PC-3 (cell line): ENCODE measurements at regions not wholly inside any gene's neighbourhood (a gene's known extent, or its start where the extent isn't known, plus 50 kb on each side); places are given as distances from the start of the nearest gene placed in this dataset.

ENCODE experiments used
- ATAC-seq: fragments of 200-7000 bp; cut with Tn5 transposase; 2 replicates; pipeline ENCODE4 v1.9.1; 2020; ENCODE audit warnings: mild to moderate bottlenecking, moderate library complexity
- BruUV-seq: library from RNA; stranded (reverse); fragments of 400-500 nt; replicated peaks from 2 replicates; lab custom pipeline; 2021; lab: Mats Ljungman, UMichigan
- CTCF ChIA-PET: fragments of 300-600 bp; sonication (Branson Sonifier 250); formaldehyde crosslinking; loops from one replicate; lab custom pipeline; 2022; ENCODE audit warnings: antibody characterized with exemption; lab: Charles Lee
- POLR2A ChIA-PET: fragments of 300-600 bp; sonication (Branson Sonifier 250); formaldehyde crosslinking; loops from one replicate; lab custom pipeline; 2022; ENCODE audit warnings: antibody characterized with exemption; ENCODE audit not compliant: unreplicated experiment; lab: Charles Lee
- DNase-seq: peaks from one replicate; pipeline ENCODE4 v3.0.0-alpha.2; 2015
- H2AFZ ChIP-seq: fragments of 300-600 bp; sonication (generic); 2 replicates; pipeline ENCODE4 v1.6.0; 2016; ENCODE audit warnings: antibody characterized with exemption, low read length
- H3F3A ChIP-seq: fragments of 300-600 bp; sonication (generic); one replicate; pipeline ENCODE4 v1.6.0; 2017; ENCODE audit warnings: antibody characterized with exemption, low read length, control low read depth, mild to moderate bottlenecking; ENCODE audit not compliant: unreplicated experiment
- H3K27ac ChIP-seq: fragments of 300-600 bp; sonication (generic); 2 replicates; pipeline ENCODE4 v1.5.1; 2016; ENCODE audit warnings: mild to moderate bottlenecking, low read length
- H3K27me3 ChIP-seq: fragments of 300-600 bp; sonication (generic); 2 replicates; pipeline ENCODE4 v1.6.1; 2016; ENCODE audit warnings: low read length, mixed read lengths
- H3K36me3 ChIP-seq: fragments of 300-600 bp; sonication (generic); 2 replicates; pipeline ENCODE4 v1.6.1; 2016; ENCODE audit warnings: low read depth, mixed run types, low read length, mixed read lengths
- H3K4me1 ChIP-seq: fragments of 300-600 bp; sonication (generic); 2 replicates; pipeline ENCODE4 v1.5.1; 2016; ENCODE audit warnings: low read length; ENCODE audit not compliant: insufficient read depth
- H3K4me2 ChIP-seq: fragments of 300-600 bp; sonication (generic); 2 replicates; pipeline ENCODE4 v1.6.0; 2016; ENCODE audit warnings: low read length
- H3K4me3 ChIP-seq: fragments of 300-600 bp; sonication (generic); 2 replicates; pipeline ENCODE4 v1.5.1; 2016; ENCODE audit warnings: mild to moderate bottlenecking, low read length, mixed read lengths
- H3K79me2 ChIP-seq: fragments of 300-600 bp; sonication (generic); 2 replicates; pipeline ENCODE4 v1.6.1; 2017; ENCODE audit warnings: low read length, mixed read lengths
- H3K9ac ChIP-seq: fragments of 300-600 bp; sonication (generic); 2 replicates; pipeline ENCODE4 v1.6.0; 2016; ENCODE audit warnings: mild to moderate bottlenecking, low read length
- H3K9me2 ChIP-seq: fragments of 300-600 bp; sonication (generic); replicated peaks from 2 replicates; pipeline ENCODE4 v1.6.1; 2016; ENCODE audit warnings: mixed run types, low read length, mixed read lengths
- H3K9me3 ChIP-seq: fragments of 300-600 bp; sonication (generic); 2 replicates; pipeline ENCODE4 v1.6.1; 2016; ENCODE audit warnings: low read length, mixed read lengths
- H4K20me1 ChIP-seq: fragments of 300-600 bp; sonication (generic); 2 replicates; pipeline ENCODE4 v1.6.1; 2016; ENCODE audit warnings: low read length, mixed read lengths
- CTCF ChIP-seq: fragments of 300-600 bp; sonication (generic); conservative IDR thresholded peaks from 2 replicates; pipeline ENCODE4 v1.5.1; 2017; ENCODE audit warnings: antibody characterized with exemption, low read depth, mild to moderate bottlenecking, low read length
- EZH2 ChIP-seq: fragments of 300-600 bp; sonication (generic); IDR thresholded peaks from one replicate; pipeline ENCODE4 v1.6.1; 2017; ENCODE audit warnings: antibody characterized with exemption, mild to moderate bottlenecking, low read length; ENCODE audit not compliant: unreplicated experiment
- EZH2phosphoT487 ChIP-seq: fragments of 300-600 bp; sonication (generic); IDR thresholded peaks from 2 replicates; pipeline ENCODE4 v1.6.1; 2018; ENCODE audit warnings: mild to moderate bottlenecking, antibody characterized with exemption, low read length, borderline replicate concordance
- intact Hi-C: fragments of 100-400 bp; cut with micrococcal nuclease; formaldehyde crosslinking; loops from 2 replicates; pipeline ENCODE4 v1.9.0; 2023

- TF ChIP-seq EZH2phosphoT487 (no peak), EZH2 (no peak), CTCF (no peak)
- Histone ChIP-seq H2AFZ (no peak overlapping the region), H3K4me1 (peaks cover 10% of the 10 kb centered on the region), H3K79me2 (no peaks in the 10 kb centered on the region), H3K4me3 (no peak overlapping the region), H3K9me2 (no peaks in the 10 kb centered on the region), H3K36me3 (no peaks in the 10 kb centered on the region), H3K9ac (no peak overlapping the region), H3K9me3 (no peaks in the 10 kb centered on the region), H3F3A (no peaks in the 10 kb centered on the region), H3K27me3 (no peaks in the 10 kb centered on the region), H3K4me2 (no peak overlapping the region), H4K20me1 (no peaks in the 10 kb centered on the region), H3K27ac (no peak overlapping the region)
- intact Hi-C loops, result no loop called here
- DNase-seq, result no peak
- POLR2A ChIA-PET, result no interaction called here
- CTCF ChIA-PET, result no interaction called here
- no peak for ATAC-seq
- no TSS peak for BruUV-seq
These were observed 51.7 kb upstream of the FTH1 start for GRCh38 chr11:62018981-62019664.

- Histone ChIP-seq H3K9me3 (no peaks in the 10 kb centered on the region), H3K36me3 (no peaks in the 10 kb centered on the region), H3K4me1 (peaks cover 21% of the 10 kb centered on the region), H3K9ac (no peak overlapping the region), H2AFZ (no peak overlapping the region), H3K4me2 (no peak overlapping the region), H3K9me2 (no peaks in the 10 kb centered on the region), H3K27me3 (no peaks in the 10 kb centered on the region), H3K27ac (no peak overlapping the region), H4K20me1 (no peaks in the 10 kb centered on the region), H3K4me3 (no peak overlapping the region), H3F3A (peaks cover 3% of the 10 kb centered on the region), H3K79me2 (no peaks in the 10 kb centered on the region)
- no TSS peak for BruUV-seq
- DNase-seq (no peak), ATAC-seq (no peak)
- ChIA-PET POLR2A (no interaction called here), CTCF (no interaction called here)
- TF ChIP-seq EZH2phosphoT487 (no peak), EZH2 (no peak), CTCF (no peak)
- intact Hi-C loops, result no loop called here
These were observed 50.6 kb upstream of the FTH1 start for GRCh38 chr11:62017878-62018655.
